GM19324 (cell line): ENCODE measurements at regions not wholly inside any gene's neighbourhood (a gene's known extent, or its start where the extent isn't known, plus 50 kb on each side); places are given as distances from the start of the nearest gene placed in this dataset.

Source experiments
- ATAC-seq: cut with Tn5 transposase; IDR thresholded peaks from one replicate; pipeline ENCODE4 v1.9.1; 2021; ENCODE audit warnings: mild to moderate bottlenecking, moderate library complexity; ENCODE audit not compliant: unreplicated experiment, low FRiP score

- no peak for ATAC-seq
These were observed 362.0 kb downstream of the SOCS6 start for GRCh38 chr18:70650878-70651277.

DNA sequence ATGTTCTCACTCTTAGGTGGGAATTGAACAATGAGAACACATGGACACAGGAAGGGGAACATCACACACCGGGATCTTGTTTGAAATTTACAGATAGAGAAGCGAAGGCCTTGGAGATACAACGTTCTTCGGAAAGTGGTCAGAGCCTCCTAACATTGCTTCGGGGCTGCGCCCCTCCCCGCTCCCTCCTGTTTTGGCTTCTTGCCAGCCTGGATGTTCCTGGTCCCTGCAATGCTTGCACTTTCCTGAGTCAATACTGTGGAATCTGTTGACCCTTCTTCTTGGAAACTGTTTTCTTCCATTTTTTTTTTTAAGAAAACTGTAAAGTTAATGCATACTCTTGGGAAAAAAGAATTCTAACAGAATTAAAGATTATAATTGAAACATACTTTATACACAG, 360.8 kb downstream of the SOCS6 start:
- ATAC-seq: no peak

DNA sequence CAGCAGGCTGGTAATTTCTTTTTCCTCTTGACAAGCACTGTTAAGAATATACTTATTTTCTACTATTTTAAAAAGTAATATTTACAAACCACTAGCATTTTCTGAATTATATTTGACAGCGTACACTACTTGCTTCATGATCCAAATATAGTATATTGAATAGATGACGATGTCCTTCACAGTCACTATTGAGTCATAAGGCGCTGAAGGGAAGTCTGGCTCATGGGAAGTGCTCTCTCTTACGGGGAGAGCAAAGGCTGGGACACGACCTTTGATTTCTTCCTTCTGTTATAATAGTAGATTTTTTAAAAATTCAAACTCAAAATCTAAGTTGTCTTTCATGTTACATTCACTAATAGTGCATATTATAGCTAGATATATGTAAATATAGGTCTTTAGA, 357.1 kb downstream of the SOCS6 start:
- ATAC-seq: no peak

DNA sequence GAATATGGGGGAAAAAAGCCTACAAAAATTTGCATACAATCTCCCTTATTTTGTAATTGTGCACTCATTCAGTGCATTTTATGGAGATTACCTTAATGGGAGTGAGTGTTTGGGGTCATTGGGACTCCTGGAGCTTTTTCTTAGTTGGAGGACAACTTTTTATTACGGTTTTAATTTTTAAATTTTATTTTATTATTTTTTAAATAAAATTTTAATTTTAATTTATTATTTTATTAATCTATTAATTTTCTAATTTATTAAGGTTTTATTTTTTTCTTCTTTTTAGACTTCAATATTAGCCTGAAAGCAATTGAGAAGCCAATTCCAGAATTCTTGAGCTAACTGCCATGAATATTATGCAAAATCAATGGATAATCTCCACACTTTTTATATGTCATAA, 355.0 kb downstream of the SOCS6 start:
- ATAC-seq: no peak

DNA sequence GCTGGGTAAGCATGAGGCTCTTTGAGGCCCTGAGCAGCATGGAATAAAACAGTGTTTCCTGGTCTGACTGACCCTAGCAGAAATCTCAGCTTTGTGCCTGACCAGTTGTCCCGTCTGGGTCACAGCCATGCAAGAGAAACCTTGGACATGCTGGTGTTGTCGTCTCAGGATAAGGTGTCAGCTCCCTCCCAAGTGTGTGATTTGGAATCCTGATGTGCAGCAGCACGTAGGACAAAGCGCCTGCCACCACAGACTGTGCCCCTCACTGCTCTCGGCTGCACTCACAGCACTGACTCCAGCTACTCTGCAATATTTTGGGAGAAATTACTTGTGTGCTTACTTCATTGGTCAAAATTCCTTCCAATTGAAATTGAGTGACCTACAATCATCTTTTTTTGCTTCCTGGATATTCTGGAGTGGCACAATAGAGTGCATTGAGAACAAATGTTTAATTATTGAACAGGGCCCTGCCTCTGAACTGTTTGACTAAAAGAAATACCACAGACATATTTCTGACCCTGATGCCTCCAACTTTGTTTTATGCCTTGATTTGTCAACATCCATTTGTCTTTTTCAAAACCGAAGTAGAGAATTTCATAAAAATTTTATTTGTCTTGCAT, 352.4 kb downstream of the SOCS6 start:
- ATAC-seq: no peak

GRCh38 chr18:70640336-70640887, 351.6 kb downstream of the SOCS6 start:
- no peak for ATAC-seq

GRCh38 chr18:70636991-70637390, 348.1 kb downstream of the SOCS6 start:
- no peak for ATAC-seq

- ATAC-seq: no peak
These were observed 345.8 kb downstream of the SOCS6 start for GRCh38 chr18:70634576-70635147.

DNA sequence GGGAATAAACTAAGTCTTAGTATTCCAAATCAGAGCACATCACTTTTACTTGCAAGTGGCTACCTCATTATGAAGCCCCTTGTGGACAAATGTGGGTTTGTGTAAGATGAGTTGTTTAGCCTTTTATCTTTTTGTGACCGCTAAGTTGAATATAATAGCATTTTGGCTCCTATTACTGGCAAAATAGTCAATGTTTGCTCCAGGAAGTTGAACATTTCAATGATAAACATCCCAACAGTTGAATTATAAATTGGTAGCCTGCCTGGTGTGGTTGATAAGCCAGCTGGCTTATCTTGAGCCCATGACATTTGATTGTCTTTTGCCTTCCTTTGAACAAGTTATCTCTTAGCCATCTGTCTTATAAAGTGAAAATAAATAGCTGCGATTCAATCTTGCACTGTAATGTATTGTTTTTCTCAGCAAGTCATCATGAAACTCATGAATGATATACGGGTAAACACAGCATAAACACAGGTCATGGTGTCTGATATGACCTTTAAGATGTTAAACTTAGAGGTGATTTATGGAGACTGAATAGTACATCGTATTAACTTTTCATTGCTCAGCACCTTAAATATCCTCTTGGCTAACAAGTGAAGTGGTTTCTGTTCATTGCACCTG, 338.4 kb downstream of the SOCS6 start:
- no peak for ATAC-seq

- no peak for ATAC-seq
These were observed 334.0 kb downstream of the SOCS6 start for GRCh38 chr18:70622622-70623419.

- ATAC-seq: no peak
These were observed 332.9 kb downstream of the SOCS6 start for GRCh38 chr18:70621710-70622109.

GRCh38 chr18:70620837-70621612, 332.2 kb downstream of the SOCS6 start:
- no peak for ATAC-seq

DNA sequence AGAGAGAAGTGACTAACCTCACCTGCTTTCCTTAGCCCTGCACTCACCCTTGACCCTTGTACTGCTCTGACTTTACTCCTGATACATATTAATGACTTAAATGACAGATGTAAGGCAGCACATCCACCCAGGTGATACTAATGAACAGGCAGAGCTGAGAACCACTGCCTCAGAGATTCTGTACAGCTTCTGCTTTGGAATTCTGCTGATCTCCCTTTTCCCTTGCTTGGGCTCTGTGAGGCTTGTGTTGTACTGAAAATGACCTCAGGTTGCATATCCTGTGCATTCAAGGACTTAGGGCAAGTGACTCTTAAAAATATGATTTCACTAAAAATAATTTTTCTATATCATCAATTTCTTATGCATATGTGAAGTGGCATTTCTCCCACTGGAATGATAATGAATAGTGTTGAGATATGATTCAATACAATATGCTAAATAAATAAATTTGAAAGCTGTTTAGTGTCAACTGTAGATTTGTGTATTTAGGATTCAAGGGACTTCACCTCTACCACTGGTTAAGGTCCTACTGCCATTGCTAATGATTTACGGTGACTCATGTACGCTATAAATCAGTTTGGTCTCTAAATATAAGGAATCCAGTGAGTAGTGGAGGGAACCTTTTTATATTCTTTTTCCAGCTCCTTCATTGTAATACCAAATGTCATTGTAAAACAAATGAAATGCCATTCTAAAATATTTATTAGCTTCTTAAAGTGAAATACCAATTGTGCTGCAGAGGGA, 328.3 kb downstream of the SOCS6 start:
- ATAC-seq: no peak

- no peak for ATAC-seq
These were observed 311.5 kb downstream of the SOCS6 start for GRCh38 chr18:70600225-70600925.

DNA sequence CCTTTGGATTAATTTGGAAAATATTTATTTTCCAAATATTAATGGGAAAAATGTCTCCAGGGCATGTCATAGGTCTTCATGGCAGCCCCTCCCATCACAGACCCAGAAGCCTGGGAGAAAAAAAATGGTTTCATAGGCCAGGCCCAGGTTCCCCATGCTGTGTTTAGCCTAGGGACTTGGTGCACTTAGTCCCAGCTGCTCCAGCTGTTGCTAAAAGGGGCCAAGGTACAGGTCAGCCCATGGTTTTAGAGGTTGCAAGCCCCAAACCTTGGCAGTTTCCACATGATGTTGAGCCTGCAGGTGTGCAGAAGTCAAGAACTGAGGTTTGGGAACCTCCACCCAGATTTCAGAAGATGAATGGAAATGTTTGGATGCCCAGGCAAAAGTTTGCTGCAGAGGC, 309.6 kb downstream of the SOCS6 start:
- ATAC-seq: no peak

- ATAC-seq: no peak
These were observed 294.1 kb downstream of the SOCS6 start for GRCh38 chr18:70582981-70583380.

- ATAC-seq: no peak
These were observed 289.6 kb downstream of the SOCS6 start for GRCh38 chr18:70578480-70578879.

DNA sequence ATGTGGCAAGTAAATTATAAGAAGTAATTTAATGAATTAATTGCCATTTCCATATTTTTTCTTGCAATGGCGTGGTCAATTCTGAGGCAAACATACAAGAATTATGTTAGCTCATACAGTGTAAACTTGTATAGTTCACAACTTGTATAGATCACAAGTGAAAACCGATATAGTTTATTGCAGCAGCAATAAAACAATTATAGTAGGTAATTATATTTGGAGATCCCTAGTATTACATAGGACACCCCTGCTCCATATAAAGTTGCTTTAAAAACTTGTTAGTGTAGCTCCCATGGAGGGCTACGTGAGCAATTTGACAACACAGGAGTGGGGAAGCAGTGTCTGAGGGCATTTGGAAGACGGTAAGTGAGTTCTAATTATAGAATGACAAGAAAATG, 288.2 kb downstream of the SOCS6 start:
- no peak for ATAC-seq
